ENCODE measurements at regions not wholly inside any gene's neighbourhood (a gene's known extent, or its start where the extent isn't known, plus 50 kb on each side); places are given as distances from the start of the nearest gene placed in this dataset.

DNA sequence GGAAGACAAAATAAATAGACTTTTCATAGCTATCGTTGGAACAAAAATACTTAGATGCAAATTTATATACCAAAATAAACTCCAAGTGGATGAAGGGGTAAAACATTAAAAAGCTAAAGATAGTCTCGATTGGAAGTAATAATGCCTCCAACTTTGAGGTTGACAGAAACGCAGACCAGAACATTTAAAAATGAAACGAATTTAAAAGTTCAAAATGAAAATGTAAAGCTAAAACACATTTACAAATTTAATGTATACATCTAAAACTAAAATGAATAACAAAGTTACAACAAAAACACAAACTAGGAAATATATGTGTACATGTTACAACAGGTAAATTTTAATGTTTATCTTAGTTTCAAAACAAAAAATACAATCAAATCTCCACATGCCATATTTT lies 107.5 kb upstream of the AKR1E2 start:
- TF ChIP-seq EZH2 (IDR thresholded peaks at IDR 0.05; ENCODE audit: borderline replicate concordance, low read depth, low read length, severe bottlenecking), result no peak
- TF ChIP-seq, protein P1, sequence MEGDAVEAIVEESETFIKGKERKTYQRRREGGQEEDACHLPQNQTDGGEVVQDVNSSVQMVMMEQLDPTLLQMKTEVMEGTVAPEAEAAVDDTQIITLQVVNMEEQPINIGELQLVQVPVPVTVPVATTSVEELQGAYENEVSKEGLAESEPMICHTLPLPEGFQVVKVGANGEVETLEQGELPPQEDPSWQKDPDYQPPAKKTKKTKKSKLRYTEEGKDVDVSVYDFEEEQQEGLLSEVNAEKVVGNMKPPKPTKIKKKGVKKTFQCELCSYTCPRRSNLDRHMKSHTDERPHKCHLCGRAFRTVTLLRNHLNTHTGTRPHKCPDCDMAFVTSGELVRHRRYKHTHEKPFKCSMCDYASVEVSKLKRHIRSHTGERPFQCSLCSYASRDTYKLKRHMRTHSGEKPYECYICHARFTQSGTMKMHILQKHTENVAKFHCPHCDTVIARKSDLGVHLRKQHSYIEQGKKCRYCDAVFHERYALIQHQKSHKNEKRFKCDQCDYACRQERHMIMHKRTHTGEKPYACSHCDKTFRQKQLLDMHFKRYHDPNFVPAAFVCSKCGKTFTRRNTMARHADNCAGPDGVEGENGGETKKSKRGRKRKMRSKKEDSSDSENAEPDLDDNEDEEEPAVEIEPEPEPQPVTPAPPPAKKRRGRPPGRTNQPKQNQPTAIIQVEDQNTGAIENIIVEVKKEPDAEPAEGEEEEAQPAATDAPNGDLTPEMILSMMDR (IDR thresholded peaks at IDR 0.05; ENCODE audit: borderline replicate concordance, extremely low read depth, low read length, poor library complexity, severe bottlenecking), result no peak

All from DND-41 (cell line).